ENCODE measurements at regions not wholly inside any gene's neighbourhood (a gene's known extent, or its start where the extent isn't known, plus 50 kb on each side); places are given as distances from the start of the nearest gene placed in this dataset.

DNA sequence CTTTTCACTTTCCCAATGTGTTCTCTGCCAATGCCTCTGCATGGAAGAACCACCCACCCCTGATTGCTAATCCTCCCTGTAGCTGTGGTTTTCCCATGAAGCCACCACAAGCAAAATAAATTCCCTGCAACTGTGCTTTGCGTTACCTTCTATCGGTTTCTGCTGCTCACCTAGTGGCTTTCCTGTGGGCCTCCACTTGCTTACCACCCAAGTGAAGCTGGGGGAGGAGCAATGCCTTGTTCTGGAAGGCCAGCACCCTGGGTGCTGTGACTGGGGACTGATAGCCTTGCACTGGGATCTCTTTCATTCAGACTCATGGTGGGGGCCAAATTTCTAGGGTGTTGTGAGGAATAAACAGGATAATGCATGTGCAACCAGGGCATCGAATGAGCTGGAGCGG is 56.3 kb upstream of the GDNF start:
- intact Hi-C loops (cut with DNase I): no loop called here
- H3K4me1 ChIP-seq: no peaks in the 10 kb centered on the region
- TF ChIP-seq POLR2A (IDR thresholded peaks at IDR 0.05): no peak
- TF ChIP-seq, protein P1, sequence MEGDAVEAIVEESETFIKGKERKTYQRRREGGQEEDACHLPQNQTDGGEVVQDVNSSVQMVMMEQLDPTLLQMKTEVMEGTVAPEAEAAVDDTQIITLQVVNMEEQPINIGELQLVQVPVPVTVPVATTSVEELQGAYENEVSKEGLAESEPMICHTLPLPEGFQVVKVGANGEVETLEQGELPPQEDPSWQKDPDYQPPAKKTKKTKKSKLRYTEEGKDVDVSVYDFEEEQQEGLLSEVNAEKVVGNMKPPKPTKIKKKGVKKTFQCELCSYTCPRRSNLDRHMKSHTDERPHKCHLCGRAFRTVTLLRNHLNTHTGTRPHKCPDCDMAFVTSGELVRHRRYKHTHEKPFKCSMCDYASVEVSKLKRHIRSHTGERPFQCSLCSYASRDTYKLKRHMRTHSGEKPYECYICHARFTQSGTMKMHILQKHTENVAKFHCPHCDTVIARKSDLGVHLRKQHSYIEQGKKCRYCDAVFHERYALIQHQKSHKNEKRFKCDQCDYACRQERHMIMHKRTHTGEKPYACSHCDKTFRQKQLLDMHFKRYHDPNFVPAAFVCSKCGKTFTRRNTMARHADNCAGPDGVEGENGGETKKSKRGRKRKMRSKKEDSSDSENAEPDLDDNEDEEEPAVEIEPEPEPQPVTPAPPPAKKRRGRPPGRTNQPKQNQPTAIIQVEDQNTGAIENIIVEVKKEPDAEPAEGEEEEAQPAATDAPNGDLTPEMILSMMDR (IDR thresholded peaks at IDR 0.05): no peak
- H3K4me3 ChIP-seq: no peak overlapping the region
- 58% methylated on average over 4 of the region's 4 CpGs for WGBS, 2 donors
- no peaks in the 10 kb centered on the region for H3K27me3 ChIP-seq
- no peak overlapping the region for H3K27ac ChIP-seq
- no peaks in the 10 kb centered on the region for H3K9me3 ChIP-seq
- no peak for DNase-seq
- ATAC-seq: no peak
- H3K36me3 ChIP-seq (replicated peaks in 1 of 2; ENCODE audit: insufficient read depth in 1 of 2, low read depth in 2 of 2): no peaks in the 10 kb centered on the region

DNA sequence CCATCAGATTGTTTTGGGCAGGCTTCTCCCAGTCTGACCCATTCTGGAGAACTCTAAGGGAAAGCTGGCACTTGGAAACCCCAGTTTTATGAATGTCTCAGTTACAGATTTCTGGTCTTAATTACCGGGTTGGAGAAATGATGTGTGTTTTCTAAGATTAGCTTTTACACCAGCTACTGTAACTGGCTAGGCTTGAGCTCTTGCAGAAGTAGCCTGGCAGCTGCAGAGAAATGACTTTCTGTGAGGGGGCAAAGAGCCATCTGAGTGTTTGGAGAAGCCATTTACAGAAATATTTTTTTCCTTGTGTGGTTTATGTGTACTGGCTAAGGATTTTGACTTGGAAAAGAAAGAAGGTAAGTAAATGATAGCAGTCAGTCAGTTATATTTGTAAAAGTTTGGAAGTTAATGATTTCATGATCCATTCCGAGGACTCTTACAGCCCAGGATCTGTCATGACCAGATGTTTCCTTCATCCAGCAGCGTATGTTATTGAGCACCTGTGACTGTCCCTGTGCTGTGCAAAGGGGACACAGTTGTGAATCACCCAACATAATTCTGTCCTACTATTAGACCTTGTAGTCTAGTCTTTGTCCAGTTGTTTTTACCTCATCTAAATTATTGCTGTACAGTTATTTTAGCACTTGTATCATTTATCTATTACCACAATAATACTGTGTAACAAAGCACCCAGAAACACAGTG is 53.7 kb upstream of the GDNF start:
- TF ChIP-seq POLR2A (IDR thresholded peaks at IDR 0.05): no peak
- TF ChIP-seq, protein P1 (IDR thresholded peaks at IDR 0.05): no peak
- 33 to 40% methylated on average over 3 of the region's 3 CpGs for WGBS, 2 donors
- DNase-seq (no peak), ATAC-seq (no peak)
- H3K36me3 ChIP-seq (replicated peaks in 1 of 2; ENCODE audit: insufficient read depth in 1 of 2, low read depth in 2 of 2): no peaks in the 10 kb centered on the region
- H3K27ac ChIP-seq: no peak overlapping the region
- intact Hi-C loops (cut with DNase I): no loop called here
- H3K4me1 ChIP-seq: no peaks in the 10 kb centered on the region
- no peaks in the 10 kb centered on the region for H3K9me3 ChIP-seq
- H3K4me3 ChIP-seq: no peak overlapping the region
- no peaks in the 10 kb centered on the region for H3K27me3 ChIP-seq

GRCh38 chr5:37892586-37892985 is 52.7 kb upstream of the GDNF start:
- H3K9me3 ChIP-seq: no peaks in the 10 kb centered on the region
- DNase-seq (no peak), ATAC-seq (no peak)
- intact Hi-C loops (cut with DNase I): no loop called here
- H3K4me1 ChIP-seq: no peaks in the 10 kb centered on the region
- 35 to 56% methylated on average over 1 of the region's 1 CpG for WGBS, 2 donors
- no peaks in the 10 kb centered on the region for H3K36me3 ChIP-seq (replicated peaks in 1 of 2; ENCODE audit: insufficient read depth in 1 of 2, low read depth in 2 of 2)
- TF ChIP-seq, protein P1 (IDR thresholded peaks at IDR 0.05): no peak
- no peak for TF ChIP-seq POLR2A (IDR thresholded peaks at IDR 0.05)
- H3K27ac ChIP-seq: no peak overlapping the region
- H3K4me3 ChIP-seq: no peak overlapping the region
- no peaks in the 10 kb centered on the region for H3K27me3 ChIP-seq

DNA sequence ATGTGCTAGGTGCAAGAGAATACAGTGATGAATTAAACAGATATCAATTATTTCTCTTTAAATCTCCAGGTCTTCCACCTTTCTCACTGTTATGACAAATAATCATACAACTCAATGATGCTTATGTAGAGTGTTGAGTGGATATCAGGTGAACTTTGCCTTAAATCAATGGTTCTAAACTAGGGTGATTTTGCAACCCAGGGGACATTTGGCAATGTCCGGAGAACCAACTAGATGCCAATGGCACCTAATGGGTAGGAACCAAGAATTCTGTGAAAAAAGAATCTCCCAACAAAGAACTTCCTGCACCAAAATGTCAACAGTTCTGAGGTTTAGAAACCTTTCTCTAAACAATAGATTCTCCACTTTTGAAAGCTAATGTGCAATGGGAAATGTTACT is 52.0 kb upstream of the GDNF start:
- no peak for TF ChIP-seq POLR2A (IDR thresholded peaks at IDR 0.05)
- TF ChIP-seq, protein P1 (IDR thresholded peaks at IDR 0.05): no peak
- Histone ChIP-seq H3K36me3 (replicated peaks in 1 of 2; ENCODE audit: insufficient read depth in 1 of 2, low read depth in 2 of 2) (no peaks in the 10 kb centered on the region), H3K27me3 (no peaks in the 10 kb centered on the region), H3K4me3 (no peak overlapping the region), H3K9me3 (no peaks in the 10 kb centered on the region), H3K4me1 (no peaks in the 10 kb centered on the region), H3K27ac (no peak overlapping the region)
- 76 to 78% methylated on average over 1 of the region's 1 CpG for WGBS, 2 donors
- intact Hi-C loops (cut with DNase I): no loop called here
- ATAC-seq (no peak), DNase-seq (no peak)

Data from body of pancreas (tissue), 4 donors.